ENCODE measurements at regions not wholly inside any gene's neighbourhood (a gene's known extent, or its start where the extent isn't known, plus 50 kb on each side); places are given as distances from the start of the nearest gene placed in this dataset.
"Not testable (repeated sequence)": the region's sequence is repeated elsewhere in the genome, so short reads cannot be mapped to it uniquely, and the experiment has no call there.

DNA sequence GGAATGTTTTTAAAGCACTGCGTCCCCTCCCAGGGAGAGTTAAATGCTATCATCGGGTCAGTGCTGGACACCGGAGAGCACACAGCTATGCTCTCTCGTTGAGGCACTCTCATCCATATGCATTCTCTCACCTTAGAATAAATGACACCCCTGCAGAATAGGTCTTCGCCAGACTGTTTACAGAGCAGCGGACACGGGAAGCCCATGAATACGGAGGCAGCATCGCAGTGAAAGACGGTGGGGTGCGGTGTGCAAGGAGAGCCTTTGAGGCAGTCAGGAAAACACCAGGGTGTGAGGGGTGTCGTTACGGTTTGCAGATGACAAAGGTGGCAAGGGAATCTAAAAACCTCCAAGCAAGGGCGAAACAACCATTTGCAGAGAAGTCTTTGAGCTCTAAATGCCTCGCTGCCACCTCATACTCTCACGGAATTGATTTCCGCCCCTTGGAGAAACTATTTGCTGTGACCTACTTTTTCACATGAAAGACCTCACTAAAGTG lies 169.2 kb upstream of the FHL2 start:
- peak; percentile 6 for DNase-seq

DNA sequence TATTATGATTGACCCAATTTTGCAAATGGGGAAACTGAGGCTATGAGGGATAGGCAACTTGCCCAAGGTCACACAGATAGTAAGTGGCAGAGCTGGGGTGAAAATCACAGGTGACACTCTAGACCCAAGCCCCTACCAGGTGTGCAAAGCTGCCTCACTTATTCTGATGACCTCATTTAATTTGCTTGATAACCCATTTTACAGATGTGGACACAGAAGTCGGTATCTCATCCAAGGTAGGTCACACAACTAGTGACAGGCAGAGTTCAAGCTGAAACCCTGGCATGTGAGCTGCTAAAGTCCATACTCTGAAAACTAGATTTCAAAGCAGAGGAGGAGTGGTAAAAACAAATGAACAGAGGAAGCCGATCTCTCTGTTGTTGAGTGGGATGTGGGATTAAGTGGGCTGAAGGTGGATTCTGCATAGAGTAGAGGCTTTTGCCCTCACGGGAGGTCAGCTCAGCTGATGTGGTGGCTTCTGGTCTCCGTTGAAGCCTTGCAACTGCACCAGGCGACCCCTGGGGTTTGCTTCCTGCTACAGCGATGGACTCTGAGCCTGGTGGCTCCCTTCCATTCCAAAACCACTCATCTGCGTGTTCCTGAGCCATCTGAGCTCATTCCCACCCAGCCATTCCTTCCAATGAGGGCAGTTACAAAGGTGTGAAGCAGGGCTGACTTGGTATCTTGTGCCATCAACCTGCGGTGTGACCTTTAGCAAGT lies 164.3 kb upstream of the FHL2 start:
- no peak for DNase-seq

DNA sequence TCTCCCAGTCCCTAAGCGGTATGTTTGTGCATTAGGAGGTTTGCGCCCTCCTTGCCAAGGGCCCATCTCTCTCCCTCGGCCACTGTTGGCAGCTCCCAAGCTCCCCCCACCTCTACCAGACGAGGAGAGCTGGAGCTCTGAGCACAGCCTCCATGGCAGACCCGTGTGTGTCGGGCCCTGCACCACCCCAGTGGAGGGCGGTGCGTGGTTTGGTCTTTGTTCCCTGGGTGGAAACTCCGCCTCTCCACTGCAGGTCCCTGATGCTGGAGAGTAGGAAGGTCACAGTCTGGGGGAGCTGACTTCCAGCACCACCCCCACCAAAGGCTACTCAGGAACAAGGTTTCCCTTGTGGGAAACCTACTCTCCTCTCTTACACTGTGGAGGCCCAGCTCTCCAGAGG lies 162.6 kb upstream of the FHL2 start:
- no peak for DNase-seq

DNA sequence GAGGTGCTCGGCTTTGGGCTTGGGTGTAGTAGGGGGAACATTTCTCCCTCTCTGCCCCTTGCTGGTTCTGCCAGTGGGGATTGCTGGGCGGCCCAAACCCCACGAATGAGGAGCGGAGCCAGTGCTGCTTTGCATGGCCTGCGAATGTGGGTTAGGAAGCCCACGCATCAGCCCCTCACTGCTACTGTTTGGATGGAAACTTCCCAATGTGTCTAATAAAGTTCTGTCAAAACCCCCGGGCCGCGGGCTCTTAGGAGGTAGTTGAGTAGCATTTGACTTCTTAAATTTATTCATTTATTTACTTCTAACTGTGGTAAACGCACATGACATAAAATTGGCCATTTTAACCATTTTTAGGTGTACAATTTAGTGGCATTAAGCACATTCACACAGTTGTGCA lies 161.3 kb upstream of the FHL2 start:
- DNase-seq, result no peak

DNA sequence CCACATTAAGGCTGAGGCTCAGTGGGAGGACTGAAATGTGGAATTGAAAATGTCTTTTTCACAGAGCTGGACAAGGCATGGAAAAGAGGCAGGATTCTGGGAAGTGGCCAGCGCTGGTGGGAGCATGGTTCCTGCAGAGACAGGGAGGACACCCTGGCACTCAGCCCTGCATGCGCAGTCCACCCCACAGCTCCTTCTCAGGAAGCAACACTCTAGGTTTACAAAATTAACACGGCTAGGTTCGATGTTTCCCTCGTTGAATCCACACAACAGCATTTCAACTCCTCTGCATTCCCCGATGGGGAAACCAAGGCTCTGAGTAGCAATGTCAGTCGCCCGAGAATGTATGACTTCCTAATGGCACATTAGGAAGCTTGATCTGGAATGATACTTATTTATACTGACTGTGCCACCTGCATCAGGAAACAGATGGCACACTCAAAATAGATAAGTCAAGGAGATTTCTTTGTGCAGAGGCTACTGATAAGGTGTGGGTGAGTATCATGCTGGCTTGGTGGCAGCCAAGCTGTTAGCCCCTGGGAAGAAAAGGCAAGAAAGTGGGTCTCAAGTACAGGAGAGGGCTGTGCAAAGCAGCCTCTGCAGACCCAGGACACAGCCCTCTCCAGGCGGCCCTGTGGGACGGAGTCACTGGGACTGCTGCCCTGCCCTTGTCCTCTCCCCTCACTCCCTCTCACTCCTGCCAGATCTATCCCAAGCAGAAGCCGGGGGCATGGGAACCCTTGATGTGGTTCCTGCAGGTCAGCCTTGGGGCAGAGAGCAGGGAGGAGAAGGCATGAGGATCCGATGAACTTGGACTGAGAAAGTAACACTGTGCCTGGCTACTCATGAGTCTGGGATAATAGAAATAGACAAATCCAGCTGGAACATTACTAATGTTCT lies 158.4 kb upstream of the FHL2 start:
- DNase-seq, result no peak

- no peak for DNase-seq
Observed at GRCh38 chr2:105556366-105556765, 157.5 kb upstream of the FHL2 start.

GRCh38 chr2:105554235-105554634 lies 155.4 kb upstream of the FHL2 start:
- no peak for DNase-seq

DNA sequence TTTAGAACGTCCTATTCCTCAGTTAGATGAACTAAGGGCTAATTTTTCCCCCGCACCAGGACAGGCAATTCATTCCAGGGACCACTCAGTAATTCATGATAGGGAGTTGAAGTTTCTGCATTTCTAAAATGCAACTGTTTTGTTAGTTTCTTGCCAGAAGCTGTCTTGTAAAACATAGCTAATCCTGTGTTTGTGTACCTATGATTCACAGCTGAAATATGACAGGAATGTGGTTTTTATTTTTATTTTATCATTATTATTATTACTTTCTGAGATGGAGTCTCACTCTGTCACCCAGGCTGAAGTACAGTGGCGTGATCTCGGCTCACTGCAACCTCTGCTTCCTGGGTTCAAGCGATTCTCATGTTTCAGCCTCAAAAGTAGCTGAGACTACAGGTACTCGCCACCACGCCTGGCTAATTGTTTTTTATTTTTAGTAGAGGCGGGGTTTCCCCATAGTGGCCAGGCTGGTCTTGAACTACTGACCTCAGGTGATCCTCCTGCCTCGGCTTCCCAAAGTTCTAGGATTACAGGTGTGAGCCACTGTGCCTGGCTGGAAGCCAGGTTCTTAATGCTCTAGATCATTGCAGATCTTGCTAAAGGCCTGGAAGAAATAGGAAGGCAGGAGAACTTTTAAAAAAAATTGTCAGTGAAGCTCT lies 154.8 kb upstream of the FHL2 start:
- no peak for DNase-seq

- DNase-seq, result peak; percentile 5
Observed at GRCh38 chr2:105546628-105546974, 147.8 kb upstream of the FHL2 start.

DNA sequence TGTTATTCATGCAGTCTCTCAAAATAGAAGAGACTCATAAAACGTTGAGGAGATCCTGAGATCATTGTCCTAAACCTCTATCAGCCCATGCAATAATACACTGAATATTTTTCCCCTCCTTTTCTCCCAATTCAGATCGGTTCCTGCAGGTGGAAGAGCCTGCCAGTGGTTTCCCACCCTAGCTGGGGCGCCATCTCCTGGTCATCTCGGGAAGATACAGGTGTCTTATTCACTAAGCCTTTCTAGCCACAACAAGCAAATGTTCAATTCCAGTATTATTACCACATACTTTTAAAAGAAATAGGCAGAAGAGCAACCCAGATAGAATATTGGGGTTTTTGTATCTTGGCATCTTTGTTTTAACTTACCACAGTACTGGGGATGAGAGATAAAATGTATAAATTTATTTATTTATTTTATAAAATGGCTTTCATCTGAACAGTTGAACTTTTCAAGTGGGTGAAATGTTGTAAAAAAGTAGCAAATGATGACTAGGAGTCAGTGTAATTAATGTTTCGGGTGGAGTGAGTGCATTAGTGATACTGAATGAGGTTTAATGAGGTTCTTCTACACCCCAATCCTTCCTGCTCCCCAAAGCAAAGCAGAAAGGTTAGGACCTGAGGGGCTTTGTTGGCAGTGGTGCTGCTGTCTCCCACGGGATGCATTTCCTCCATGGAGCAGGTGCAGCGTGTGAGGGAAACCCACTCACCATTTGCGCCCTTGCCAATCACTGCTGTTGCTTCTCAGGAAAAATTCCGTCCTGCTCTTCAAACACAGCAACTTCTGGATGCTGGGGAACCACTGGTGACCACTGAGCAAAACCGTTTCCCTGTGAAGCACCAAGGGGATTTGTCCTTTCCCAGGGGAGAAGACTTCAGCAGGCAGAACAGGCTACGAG lies 147.1 kb upstream of the FHL2 start:
- peak; percentile 47 for DNase-seq

- DNase-seq, result no peak
Observed at GRCh38 chr2:105544591-105545377, 145.9 kb upstream of the FHL2 start.

- no peak for DNase-seq
Observed at GRCh38 chr2:105541189-105542050, 142.6 kb upstream of the FHL2 start.

GRCh38 chr2:105540642-105541041 lies 141.8 kb upstream of the FHL2 start:
- DNase-seq, result no peak

GRCh38 chr2:105539331-105539730 lies 140.5 kb upstream of the FHL2 start:
- DNase-seq, result no peak

- no peak for DNase-seq
Observed at GRCh38 chr2:105538840-105539239, 140.0 kb upstream of the FHL2 start.

DNA sequence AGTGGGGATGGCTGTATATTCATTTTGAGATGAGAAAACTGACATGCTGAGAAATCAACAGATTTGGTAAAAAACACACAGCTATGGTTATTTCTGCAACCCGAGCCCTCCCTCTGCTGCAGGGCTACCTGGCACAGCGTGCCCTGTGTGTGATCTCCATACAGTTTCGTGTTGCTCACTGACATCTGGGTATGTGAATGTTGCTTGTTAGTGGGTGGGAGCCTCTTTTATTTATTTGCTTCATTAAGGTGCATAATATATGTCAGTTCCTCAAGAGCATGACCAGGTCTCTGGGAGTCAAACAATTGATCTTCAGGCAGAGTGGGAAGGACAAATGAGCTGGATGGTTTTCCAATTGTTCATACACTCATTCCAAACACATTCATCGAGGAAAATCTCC lies 139.1 kb upstream of the FHL2 start:
- DNase-seq, result no peak

DNA sequence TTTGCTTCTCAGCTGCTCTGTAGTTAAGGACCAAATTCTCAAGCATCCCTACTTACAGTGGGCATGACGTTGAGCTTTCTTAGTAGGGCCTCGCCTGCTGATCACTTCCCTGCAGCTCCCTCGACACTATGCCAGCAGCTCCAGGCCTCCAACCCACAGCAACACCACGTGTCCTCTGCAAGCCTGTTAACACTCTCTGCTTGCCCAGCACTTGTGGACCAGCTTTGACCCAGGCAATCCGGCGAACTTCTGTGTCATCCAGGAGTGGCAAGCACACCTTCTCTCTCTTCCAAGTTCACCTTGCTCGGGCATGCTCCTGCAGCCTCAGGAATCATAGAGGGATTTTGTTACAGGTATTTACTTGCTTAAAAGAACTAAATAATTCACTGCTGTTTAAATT lies 138.6 kb upstream of the FHL2 start:
- no peak for DNase-seq

DNA sequence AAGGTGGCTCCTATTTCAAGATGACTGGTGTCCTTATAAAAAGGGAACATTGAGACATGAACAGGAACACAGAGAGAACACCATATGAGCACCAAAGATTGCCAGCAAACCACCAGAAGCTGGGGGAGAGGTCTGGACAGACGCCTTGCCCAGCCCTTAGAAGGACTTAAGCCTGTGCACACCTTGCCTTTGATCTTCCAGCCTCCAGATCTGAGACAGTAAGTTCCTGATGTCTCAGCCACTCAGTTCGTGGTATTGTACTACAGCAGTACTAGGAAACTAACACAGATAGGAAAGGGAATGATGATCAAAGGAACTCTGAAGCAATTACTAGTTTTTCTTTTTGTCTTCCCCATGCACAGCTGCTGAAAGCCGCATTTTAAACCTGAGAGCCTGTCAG lies 137.3 kb upstream of the FHL2 start:
- DNase-seq, result no peak

DNA sequence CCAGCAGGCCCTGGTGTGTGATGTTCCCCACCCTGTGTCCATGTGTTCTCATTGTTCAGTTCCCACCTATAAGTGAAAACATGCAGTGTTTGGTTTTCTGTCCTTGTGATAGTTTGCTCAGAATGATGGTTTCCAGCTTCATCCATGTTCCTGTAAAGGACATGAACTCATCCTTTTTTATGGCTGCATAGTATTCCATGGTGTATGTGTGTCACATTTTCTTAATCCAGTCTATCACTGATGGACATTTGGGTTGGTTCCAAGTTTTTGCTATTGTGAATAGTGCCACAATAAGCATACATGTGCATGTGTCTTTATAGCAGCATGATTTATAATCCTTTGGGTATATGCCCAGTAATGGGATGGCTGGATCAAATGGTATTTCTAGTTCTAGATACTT lies 130.4 kb upstream of the FHL2 start:
- not testable (repeated sequence) for DNase-seq
